Kasumi-1 (cell line): ENCODE measurements at regions not wholly inside any gene's neighbourhood (a gene's known extent, or its start where the extent isn't known, plus 50 kb on each side); places are given as distances from the start of the nearest gene placed in this dataset.
A peak's percentile ranks its signal among the peaks of the same experiment; 100 is the strongest.
"Not testable (repeated sequence)": the region's sequence is repeated elsewhere in the genome, so short reads cannot be mapped to it uniquely, and the experiment has no call there.

ENCODE experiments used
- DNase-seq, 2 experiments: peaks; one replicate each; lab custom pipeline; 2025; lab: John Stamatoyannopoulos, UW

DNA sequence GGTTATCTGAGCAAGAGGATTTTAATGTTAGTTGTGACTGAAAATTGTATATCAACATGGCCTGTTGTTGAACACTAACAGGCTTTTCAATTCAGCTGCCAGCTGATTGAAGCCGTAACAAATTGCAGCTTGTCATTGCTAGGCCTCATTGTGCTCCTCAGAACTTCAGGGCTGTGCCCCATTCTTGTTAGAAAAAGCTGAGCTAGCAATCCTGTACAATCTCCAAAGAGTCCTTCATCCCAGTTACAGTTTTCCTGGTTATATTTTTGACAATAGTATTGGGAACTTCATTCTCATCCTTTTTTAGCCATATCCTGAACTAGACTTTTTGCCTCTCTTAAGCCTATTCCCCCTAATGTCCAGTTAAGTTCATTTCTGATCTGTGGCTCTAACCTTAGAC lies 564.1 kb upstream of the ATXN7L3B start:
- no peak for DNase-seq

DNA sequence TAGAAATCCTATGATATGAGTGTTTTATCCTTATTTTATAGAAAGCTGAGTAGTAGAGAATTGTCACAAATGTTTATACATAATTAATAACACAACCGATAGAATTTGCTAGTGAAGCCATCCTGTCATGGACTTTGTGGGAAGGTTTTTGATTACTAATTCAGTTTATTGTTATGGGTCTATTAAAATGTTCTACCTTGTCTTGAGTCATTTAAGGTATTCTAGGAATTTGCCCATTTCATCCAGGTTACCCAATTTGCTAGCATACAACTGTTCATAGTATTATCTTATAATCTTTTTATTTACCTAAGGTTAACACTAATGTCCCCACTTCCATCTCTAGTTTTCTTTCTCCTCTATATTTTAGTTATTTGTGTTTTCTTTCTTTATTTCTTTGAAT lies 553.1 kb upstream of the ATXN7L3B start:
- no peak for DNase-seq

DNA sequence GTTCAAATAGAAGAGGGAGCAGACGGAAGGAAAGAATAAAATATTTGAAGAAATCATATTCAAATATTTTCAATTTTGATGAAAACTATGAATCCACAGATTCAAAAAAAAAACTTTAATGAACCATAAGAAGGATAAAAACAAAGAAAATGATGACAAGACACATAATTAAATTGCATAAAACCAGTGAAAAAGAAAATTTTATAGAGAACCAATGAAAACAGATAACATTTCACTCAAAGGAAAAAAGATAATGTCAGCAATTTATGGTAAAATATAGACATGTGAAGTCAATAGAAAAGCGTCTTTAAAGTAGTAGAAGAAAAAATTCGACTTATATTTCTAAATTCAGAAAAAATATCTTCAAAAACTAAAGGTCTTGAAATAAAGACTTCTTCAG lies 546.5 kb upstream of the ATXN7L3B start:
- no peak for DNase-seq

DNA sequence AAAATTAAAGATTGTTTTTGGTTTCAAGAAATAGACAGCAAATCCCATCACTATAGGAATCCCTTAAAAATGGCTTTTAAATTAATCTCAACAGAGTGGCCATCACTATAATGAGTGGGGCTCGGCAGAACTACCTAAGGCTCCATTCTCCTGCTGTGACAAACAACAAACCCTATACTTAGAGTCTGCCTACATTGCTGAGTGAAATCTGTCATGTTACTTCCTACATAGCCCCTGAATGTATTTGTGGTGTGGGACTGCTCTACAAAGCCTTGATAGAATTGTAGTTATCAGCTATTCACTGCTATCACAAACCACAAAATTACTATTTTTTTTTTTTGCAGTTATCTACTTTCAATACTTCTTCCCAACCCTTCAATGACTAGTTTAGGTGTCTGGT lies 538.7 kb upstream of the ATXN7L3B start:
- DNase-seq, result no peak

- DNase-seq, result no peak
Measured at GRCh38 chr12:74015118-74015517, 522.5 kb upstream of the ATXN7L3B start.

DNA sequence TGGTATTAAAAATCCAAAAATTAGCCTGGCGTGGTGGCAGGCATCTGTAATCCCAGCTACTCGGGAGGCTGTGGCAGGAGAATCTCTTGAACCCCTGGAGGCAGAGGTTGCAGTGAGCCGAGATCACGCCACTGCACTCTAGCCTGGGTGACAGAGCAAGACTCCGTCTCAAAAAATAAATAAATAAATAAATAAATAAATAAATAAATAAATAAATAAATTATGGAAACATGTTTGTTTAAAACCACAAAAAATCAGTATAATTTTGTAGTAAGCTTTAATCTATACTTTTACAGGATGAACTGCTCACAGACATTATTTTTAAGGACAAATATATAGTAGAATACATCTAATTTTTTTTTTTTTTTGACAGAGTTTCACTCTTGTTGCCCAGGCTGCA lies 521.3 kb upstream of the ATXN7L3B start:
- not testable (repeated sequence) for DNase-seq

DNA sequence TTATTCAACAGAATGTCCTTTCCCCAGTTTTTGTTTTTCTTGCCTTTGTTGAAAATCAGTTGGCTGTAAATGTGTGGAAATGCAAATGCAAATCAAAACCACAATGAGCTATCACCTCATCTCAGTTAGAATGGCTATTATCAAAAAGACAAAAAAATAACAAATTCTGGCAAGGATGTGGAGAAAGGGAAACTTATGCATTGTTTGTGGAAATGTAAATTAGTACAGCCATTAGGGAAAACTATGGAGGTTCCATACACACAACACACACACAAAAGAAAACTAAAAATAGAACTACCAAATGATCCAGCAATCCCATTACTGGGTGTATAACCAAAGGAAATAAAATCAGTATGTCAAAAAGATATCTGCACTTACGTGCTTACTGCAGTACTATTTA lies 518.8 kb upstream of the ATXN7L3B start:
- DNase-seq, result no peak

GRCh38 chr12:74021937-74022336 lies 515.7 kb upstream of the ATXN7L3B start:
- peak in 1 of 2 experiments; percentile 5 for DNase-seq

DNA sequence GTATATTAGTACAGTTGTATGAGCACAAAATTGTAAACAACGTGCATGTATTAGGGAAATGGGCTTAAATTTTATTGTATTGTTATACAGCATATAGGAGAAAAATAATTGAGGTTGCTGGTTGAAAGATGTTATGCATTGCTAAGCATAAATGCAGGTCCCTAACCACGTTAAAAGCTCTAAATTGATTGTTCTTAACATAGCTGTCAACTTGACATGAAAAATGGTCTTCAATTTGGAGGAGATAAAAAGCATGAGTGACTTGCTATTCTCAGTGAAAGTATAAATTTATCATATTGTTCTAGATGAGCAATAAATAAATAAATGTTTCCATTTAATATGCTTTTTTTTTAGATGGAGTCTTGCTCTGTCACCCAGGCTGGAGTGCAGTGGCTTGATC lies 506.6 kb upstream of the ATXN7L3B start:
- no peak for DNase-seq

GRCh38 chr12:74033531-74033930 lies 504.1 kb upstream of the ATXN7L3B start:
- no peak for DNase-seq

DNA sequence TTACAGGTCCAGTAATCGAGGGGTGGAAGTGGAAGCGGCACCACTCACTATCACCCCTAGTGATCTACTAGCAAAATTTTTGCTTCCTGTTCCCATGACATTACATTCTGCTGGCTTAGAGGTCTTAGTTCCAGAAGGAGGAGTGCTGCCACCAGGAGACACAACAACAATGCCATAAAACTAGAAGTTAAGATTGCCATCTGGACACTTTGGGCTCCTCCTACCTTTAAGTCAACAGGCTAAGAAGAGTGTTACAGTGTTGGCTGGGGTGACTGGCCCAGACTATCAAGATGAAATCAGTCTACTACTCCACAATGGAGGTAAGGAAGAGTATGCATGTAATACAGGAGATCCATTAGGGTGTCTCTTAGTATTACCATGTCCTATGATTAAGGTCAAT lies 498.5 kb upstream of the ATXN7L3B start:
- DNase-seq, result not testable (repeated sequence)

- DNase-seq, result no peak
Measured at GRCh38 chr12:74043343-74043742, 494.3 kb upstream of the ATXN7L3B start.

- DNase-seq, result no peak
Measured at GRCh38 chr12:74049348-74049747, 488.3 kb upstream of the ATXN7L3B start.

DNA sequence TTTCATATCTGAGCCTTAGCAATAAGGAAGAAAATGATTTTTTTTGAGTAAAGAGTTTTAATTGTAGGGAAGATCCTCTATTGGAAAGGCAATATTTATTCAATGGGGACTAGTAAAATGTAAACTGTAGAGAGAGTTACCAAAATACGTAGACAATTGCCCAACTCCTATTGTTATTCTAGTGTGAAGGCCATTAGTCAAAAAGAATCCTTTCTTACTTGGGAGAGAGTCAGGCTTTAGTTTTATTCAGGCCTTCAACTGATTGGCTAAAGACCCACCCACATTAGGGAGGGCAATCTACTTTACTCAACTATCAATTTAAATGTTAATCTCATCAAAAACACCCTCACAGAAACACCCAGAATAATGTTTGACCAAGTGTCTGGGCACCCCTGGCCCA lies 485.8 kb upstream of the ATXN7L3B start:
- no peak for DNase-seq

DNA sequence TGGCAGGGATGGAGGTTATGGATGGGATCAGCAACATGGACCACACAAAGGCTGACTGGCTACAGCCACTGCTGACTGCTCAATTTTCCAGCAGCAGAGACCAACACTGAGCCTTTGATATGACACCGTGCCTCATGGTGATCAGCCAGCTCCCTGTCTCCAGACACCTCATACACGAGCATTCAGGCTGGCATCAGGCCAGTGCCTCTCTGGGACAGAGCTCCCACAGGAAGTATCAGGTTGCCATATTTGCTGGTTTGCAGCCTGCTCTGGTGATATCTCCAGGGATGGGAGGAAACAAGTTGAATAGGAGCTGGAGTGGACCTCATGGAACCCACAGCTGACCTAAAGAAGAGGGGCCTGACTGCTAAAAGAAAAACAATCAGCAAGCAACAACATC lies 471.2 kb upstream of the ATXN7L3B start:
- no peak for DNase-seq

DNA sequence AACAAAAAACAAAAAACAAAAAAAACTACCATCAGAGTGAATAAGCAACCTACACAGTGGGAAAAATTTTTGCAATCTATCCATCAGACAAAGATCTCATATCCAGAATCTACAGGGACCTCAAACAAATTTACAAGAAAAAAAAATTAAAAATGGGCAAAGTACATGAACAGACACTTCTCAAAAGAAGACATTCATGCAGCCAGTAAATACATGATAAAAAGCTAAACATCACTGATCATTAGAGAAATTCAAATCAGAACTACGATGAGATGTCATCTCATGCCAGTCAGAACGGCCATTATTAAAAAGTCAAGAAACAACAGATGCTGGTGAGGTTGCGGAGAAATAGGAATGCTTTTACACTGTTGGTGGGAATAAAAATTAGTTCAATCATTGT lies 466.5 kb upstream of the ATXN7L3B start:
- no peak for DNase-seq

- DNase-seq, result no peak
Measured at GRCh38 chr12:74076918-74077317, 460.7 kb upstream of the ATXN7L3B start.

DNA sequence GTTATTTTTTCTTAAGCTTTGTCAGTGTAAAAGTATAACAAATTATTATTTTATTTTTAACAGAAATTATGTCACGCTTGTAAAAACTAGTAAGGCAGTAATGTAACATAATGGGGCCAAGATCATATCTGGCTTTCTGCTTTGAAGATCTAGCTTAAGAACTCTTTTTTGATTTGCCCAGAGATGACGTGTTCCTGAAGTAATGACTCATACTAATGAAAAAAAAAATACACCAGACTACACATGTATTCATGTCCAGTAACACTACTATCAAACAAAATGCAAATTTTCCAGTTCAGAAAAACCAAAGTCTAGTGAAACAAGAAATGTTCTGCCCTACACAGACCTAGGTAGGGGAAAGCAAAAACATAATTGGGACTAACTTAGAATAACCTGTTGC lies 432.2 kb upstream of the ATXN7L3B start:
- no peak for DNase-seq

- DNase-seq, result no peak
Measured at GRCh38 chr12:74108729-74109128, 428.9 kb upstream of the ATXN7L3B start.

DNA sequence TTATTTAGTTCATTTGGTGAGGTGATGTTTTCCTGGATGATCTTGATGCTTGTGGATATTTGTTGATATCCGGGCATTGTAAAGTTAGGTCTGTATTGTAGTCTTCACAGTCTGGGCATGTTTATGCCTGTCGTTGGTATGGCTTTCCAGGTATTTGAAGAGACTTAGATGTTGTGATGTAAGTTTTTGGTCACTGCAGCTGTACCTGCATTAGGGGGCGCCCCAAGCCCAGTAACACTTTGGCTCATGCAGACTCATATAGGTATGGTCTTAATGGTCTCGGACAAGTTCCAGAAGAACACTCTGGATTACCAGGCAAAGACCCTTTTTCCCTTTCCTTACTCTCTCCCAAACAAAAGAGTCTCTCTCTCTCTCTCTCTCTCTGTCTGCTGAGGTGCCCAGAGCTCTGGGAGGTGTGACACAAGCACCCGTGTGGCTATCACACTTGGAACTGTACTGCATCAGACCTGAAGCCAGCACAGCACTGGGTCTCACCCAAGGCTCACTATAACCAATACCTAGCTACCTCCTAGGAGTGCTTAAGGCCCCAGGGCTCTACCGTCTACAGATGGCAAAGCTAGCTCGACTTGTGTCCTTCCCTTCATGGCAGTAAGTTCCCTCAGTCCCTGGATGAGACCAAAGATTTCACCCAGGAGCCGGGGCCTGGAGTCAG lies 425.8 kb upstream of the ATXN7L3B start:
- peak in 1 of 2 experiments; percentile 14 for DNase-seq

DNA sequence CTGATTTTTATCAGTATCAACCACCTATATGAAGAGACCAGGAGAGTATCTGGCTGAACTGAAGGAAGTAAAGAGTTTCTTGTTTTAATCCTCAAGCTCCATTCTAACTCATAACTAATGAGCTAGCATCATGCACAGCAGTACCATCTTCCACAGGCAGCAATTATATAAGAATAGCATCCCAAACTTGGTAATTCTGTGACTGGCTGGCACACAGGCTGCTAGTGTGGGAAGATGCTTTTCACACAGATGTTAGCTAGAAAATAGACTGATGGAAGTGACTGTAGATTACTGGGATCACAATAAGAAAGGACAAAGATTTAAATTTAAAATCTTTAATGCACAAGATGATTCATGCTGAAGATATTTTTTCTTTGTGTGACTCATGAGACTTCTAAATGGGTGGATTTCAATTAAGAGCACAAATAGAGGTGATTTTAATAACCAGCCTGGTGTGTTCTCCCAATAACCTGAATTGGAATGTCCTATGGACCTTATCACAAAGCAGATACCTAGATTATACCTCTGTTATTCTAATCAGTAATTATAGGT lies 417.7 kb upstream of the ATXN7L3B start:
- no peak for DNase-seq

DNA sequence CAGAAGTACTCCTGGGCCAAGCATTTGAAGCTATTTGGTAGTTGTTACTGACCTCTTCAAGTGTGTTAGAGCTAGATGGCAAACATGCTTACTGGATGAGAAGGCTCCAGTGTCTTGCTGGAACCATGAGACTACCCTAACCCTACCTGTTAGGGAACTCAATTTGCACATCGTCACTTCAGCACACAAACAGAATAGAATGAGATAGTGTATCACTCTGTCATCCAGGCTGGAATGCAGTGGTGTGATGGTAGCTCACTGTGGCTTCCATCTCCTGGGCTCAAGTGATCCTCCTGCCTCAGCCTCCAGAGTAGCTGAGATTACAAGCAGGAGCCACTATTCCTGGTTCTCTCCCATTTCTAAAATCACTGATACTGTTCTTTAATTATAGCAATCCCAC lies 417.0 kb upstream of the ATXN7L3B start:
- no peak for DNase-seq

DNA sequence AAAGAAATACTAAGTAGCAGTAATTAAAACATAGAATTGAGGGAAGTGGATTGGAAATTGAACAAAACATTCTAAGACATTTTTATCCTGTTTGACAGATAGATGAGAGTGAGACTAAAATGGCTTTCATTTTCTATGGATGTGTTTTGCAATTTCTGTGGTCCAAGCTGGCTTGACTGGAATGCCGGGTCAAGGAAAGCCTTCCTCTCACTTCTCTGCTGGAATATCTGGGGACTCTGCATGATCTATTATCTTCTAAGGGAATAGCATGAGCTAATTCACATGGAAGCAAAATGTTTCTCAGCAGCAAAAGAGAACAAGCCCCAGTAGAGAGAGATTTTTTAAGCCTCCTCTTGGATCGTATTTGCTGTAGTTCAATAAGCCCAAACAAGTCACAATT lies 407.9 kb upstream of the ATXN7L3B start:
- no peak for DNase-seq

DNA sequence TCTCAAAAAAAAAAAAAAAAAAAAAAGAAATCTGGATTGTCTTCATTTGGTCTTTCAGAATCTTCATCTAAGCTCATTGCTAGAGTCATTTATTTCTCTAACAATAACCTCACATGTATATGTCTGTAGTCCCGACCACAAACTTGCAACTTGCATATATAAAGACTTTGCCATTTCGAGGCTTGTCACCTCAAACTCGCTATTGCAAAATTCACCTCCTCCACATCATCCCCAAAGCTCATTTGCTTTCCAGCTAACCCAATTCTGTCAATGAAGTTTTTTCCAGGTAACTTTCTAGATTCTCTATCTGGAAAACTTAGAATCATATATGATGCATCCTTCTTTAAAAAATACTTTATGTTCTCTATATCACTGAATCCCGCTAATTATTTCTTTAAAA lies 393.2 kb upstream of the ATXN7L3B start:
- DNase-seq, result no peak
